HepG2 (cell line): ENCODE measurements at regions not wholly inside any gene's neighbourhood (a gene's known extent, or its start where the extent isn't known, plus 50 kb on each side); places are given as distances from the start of the nearest gene placed in this dataset.

Source experiments
- ATAC-seq: fragments of 200-7000 bp; cut with Tn5 transposase; 3 replicates; pipeline ENCODE4 v1.9.1; 2020; ENCODE audit warnings: mild to moderate bottlenecking, moderate library complexity
- BruUV-seq: library from RNA; stranded (reverse); fragments of 400-500 nt; replicated peaks from 2 replicates; lab custom pipeline; 2021; lab: Mats Ljungman, UMichigan
- CTCF ChIA-PET: fragments of 300-600 bp; formaldehyde crosslinking; extraction: SDS; loops from one replicate; lab custom pipeline; 2021; ENCODE audit warnings: low total read pairs, inconsistent platforms, low intra/inter-chr PET ratio; lab: Yijun Ruan, JAX
- POLR2A ChIA-PET: fragments of 350-600 bp; sonication (Branson Sonifier 250); formaldehyde crosslinking; loops from one replicate; lab custom pipeline; 2020; ENCODE audit warnings: antibody characterized with exemption, inconsistent platforms; lab: Yijun Ruan, JAX
- DNase-seq: peaks from one replicate; pipeline ENCODE4 v3.0.0-alpha.2; 2015; ENCODE audit warnings: low spot score
- FAIRE-seq: peaks from 3 replicates; lab custom pipeline; 2011; peaks lifted over from hg19 to GRCh38; lab: Jason Lieb, UNC
- H2AFZ ChIP-seq: one replicate; pipeline ENCODE4 v1.6.1; 2011; ENCODE audit warnings: low read length, inconsistent platforms
- H3K27ac ChIP-seq: fragments of 300-600 bp; 3 replicates; pipeline ENCODE4 v1.8.0; 2011; ENCODE audit warnings: mixed run types, mild to moderate bottlenecking, mixed read lengths, low read length, inconsistent platforms; ENCODE audit not compliant: insufficient read depth; ENCODE audit errors: extremely low read length
- H3K27me3 ChIP-seq, 2 experiments: fragments of 200-600 bp in 1 of 2; 2 replicates in 1 of 2; 3 replicates in 1 of 2; pipeline versions ENCODE4 v1.6.0 to v1.8.0; 2011; ENCODE audit warnings: low read length in 2 of 2, mild to moderate bottlenecking in 2 of 2, moderate library complexity in 2 of 2, inconsistent platforms in 1 of 2; ENCODE audit not compliant: insufficient read depth in 2 of 2, control insufficient read depth in 1 of 2
- H3K36me3 ChIP-seq, 2 experiments: fragments of 200-600 bp in 1 of 2; replicated peaks in 1 of 2; 2 replicates in 1 of 2; 3 replicates in 1 of 2; pipeline versions ENCODE4 v1.5.1 to v1.8.0; 2011; ENCODE audit warnings: low read length in 2 of 2, inconsistent platforms in 1 of 2; ENCODE audit not compliant: insufficient read depth in 2 of 2, control insufficient read depth in 1 of 2
- H3K4me1 ChIP-seq: 2 replicates; pipeline ENCODE4 v1.5.1; 2012; ENCODE audit warnings: low read length, inconsistent platforms; ENCODE audit not compliant: insufficient read depth
- H3K4me2 ChIP-seq: 2 replicates; pipeline ENCODE4 v1.6.0; 2011; ENCODE audit warnings: low read depth, low read length, inconsistent platforms
- H3K4me3 ChIP-seq, 3 experiments: fragments of 200-600 bp in 1 of 3; sonication (generic), shearing (Covaris generic) in 1 of 3; replicated peaks in 1 of 3; 2 replicates each; pipeline ENCODE4 v1.5.1; 2011 to 2016; ENCODE audit warnings: low read length in 3 of 3, inconsistent platforms in 2 of 3, low read depth in 2 of 3, mild to moderate bottlenecking in 2 of 3, control low read depth in 1 of 3, mixed read lengths in 1 of 3; ENCODE audit not compliant: insufficient read depth in 1 of 3
- H3K79me2 ChIP-seq: one replicate; pipeline ENCODE4 v1.6.1; 2011; ENCODE audit warnings: low read length, inconsistent platforms; ENCODE audit not compliant: insufficient read depth
- H3K9ac ChIP-seq: 2 replicates; pipeline ENCODE4 v1.6.0; 2011; ENCODE audit warnings: mild to moderate bottlenecking, low read depth, low read length, inconsistent platforms; ENCODE audit not compliant: insufficient read depth
- H3K9me3 ChIP-seq: 2 replicates; pipeline ENCODE4 v1.5.1; 2012; ENCODE audit warnings: mild to moderate bottlenecking, low read length
- H4K20me1 ChIP-seq: 2 replicates; pipeline ENCODE4 v1.6.0; 2011; ENCODE audit warnings: inconsistent platforms, mild to moderate bottlenecking, low read length, moderate library complexity; ENCODE audit not compliant: insufficient read depth
- ELF1 ChIP-seq: sonication (generic); formaldehyde crosslinking; IDR thresholded peaks from 2 replicates; pipeline ENCODE4 v1.4.0; 2020; ENCODE audit warnings: missing genetic modification reagents
- HOXA9 ChIP-seq: sonication (generic); formaldehyde crosslinking; IDR thresholded peaks from 2 replicates; pipeline ENCODE4 v1.8.1; 2022; ENCODE audit warnings: missing genetic modification reagents, mild to moderate bottlenecking, moderate library complexity, borderline replicate concordance
- MIER3 ChIP-seq: IDR thresholded peaks from 2 replicates; pipeline ENCODE4 v1.6.1; 2016; ENCODE audit warnings: missing compliant biosample characterization, borderline replicate concordance
- NKX3-1 ChIP-seq: sonication (generic); formaldehyde crosslinking; IDR thresholded peaks from 2 replicates; pipeline ENCODE4 v1.5.0; 2020; ENCODE audit warnings: missing genetic modification reagents
- RELA ChIP-seq: sonication (generic); formaldehyde crosslinking; IDR thresholded peaks from 2 replicates; pipeline ENCODE4 v1.4.0; 2020; ENCODE audit warnings: missing genetic modification reagents
- SOX13 ChIP-seq, 3 experiments: fragments of 450-650 bp in 1 of 3; sonication (generic) in 1 of 3; formaldehyde crosslinking in 1 of 3; IDR thresholded peaks in 2 of 3; conservative IDR thresholded peaks in 1 of 3; 2 replicates each; pipeline versions ENCODE4 v1.5.0 to v1.6.1; 2016 to 2020; ENCODE audit warnings: antibody characterized with exemption in 1 of 3, mild to moderate bottlenecking in 1 of 3, missing compliant biosample characterization in 1 of 3, missing genetic modification reagents in 1 of 3, moderate library complexity in 1 of 3
- SRSF4 ChIP-seq: fragments of 200-400 bp; formaldehyde crosslinking; IDR thresholded peaks from one replicate; pipeline ENCODE4 v1.6.1; 2018; ENCODE audit warnings: mild to moderate bottlenecking, low read depth, low read length, moderate library complexity; ENCODE audit not compliant: poor library complexity, severe bottlenecking
- TSC22D2 ChIP-seq: sonication (generic); formaldehyde crosslinking; IDR thresholded peaks from 2 replicates; pipeline ENCODE4 v1.5.1; 2020; ENCODE audit warnings: missing genetic modification reagents, mild to moderate bottlenecking, borderline replicate concordance
- ZNF281 ChIP-seq: sonication (generic); formaldehyde crosslinking; IDR thresholded peaks from 2 replicates; pipeline ENCODE4 v1.4.0; 2020; ENCODE audit warnings: missing genetic modification reagents, borderline replicate concordance
- ZNF451 ChIP-seq: sonication (generic); formaldehyde crosslinking; IDR thresholded peaks from 2 replicates; pipeline ENCODE4 v1.5.0; 2020; ENCODE audit warnings: mild to moderate bottlenecking, missing genetic modification reagents
- ZNF563 ChIP-seq: sonication (generic); formaldehyde crosslinking; IDR thresholded peaks from 2 replicates; pipeline ENCODE4 v1.8.0; 2022; ENCODE audit warnings: mild to moderate bottlenecking, moderate library complexity, missing genetic modification reagents
- ZNF768 ChIP-seq: sonication (generic); formaldehyde crosslinking; IDR thresholded peaks from 2 replicates; pipeline ENCODE4 v1.4.0; 2020; ENCODE audit warnings: missing genetic modification reagents
- ZNF772 ChIP-seq: sonication (generic); formaldehyde crosslinking; IDR thresholded peaks from 2 replicates; pipeline ENCODE4 v1.5.0; 2020; ENCODE audit warnings: mild to moderate bottlenecking, missing genetic modification reagents
- ZNF879 ChIP-seq: sonication (generic); formaldehyde crosslinking; IDR thresholded peaks from 2 replicates; pipeline ENCODE4 v1.8.1; 2023; ENCODE audit warnings: missing genetic modification reagents
- in situ Hi-C: cut with HindIII; loops from 2 replicates; pipeline ENCODE4 v1.10.0; 2017; ENCODE audit warnings: low pct_unique_long_range_greater_than_20kb; ENCODE audit not compliant: extremely low pct_ligation_motif_present
- intact Hi-C: fragments of 100-400 bp; cut with micrococcal nuclease; formaldehyde crosslinking; loops from one replicate; pipeline ENCODE4 v1.10.0; 2022; ENCODE audit not compliant: unreplicated experiment

- FAIRE-seq: no peak
- POLR2A ChIA-PET: no interaction called here
Observed at GRCh38 chr17:71488851-71489250, 632.0 kb upstream of the SOX9 start.

More at GRCh38 chr17:71488851-71489250, 632.0 kb upstream of the SOX9 start:
- Histone ChIP-seq H3K9ac (no peak overlapping the region), H3K79me2 (no peaks in the 10 kb centered on the region), H3K27me3 (no peaks in the 10 kb centered on the region), H3K4me3 (no peak overlapping the region), H3K4me1 (no peaks in the 10 kb centered on the region), H3K4me2 (no peak overlapping the region), H2AFZ (no peak overlapping the region), H3K9me3 (no peaks in the 10 kb centered on the region), H3K36me3 (no peaks in the 10 kb centered on the region), H3K27ac (no peak overlapping the region), H4K20me1 (no peaks in the 10 kb centered on the region)
- CTCF ChIA-PET: no interaction called here
- no TSS peak for BruUV-seq
- intact Hi-C loops: no loop called here
- no peak for ATAC-seq
- in situ Hi-C loops: no loop called here
- no peak for TF ChIP-seq ZNF879
- no peak for TF ChIP-seq RELA (CRISPR knock-in tag)
- no peak for TF ChIP-seq ELF1 (CRISPR knock-in tag)
- TF ChIP-seq ZNF563 (CRISPR knock-in tag): no peak
- TF ChIP-seq ZNF451: no peak
- TF ChIP-seq MIER3 (CRISPR knock-in tag): no peak
- TF ChIP-seq HOXA9 (CRISPR knock-in tag): no peak
- no peak for TF ChIP-seq ZNF772 (CRISPR knock-in tag)
- TF ChIP-seq SOX13 (IDR thresholded peaks at IDR 0.05): no peak
- TF ChIP-seq SOX13 (CRISPR knock-in tag; conservative IDR thresholded peaks at IDR 0.05 in 1 of 2, IDR thresholded peaks at IDR 0.05 in 1 of 2): no peak
- TF ChIP-seq ZNF768: no peak
- no peak for TF ChIP-seq SRSF4
- no peak for TF ChIP-seq TSC22D2 (CRISPR knock-in tag)
- TF ChIP-seq ZNF281 (CRISPR knock-in tag): no peak
- TF ChIP-seq NKX3-1 (CRISPR knock-in tag): no peak
- no peak for DNase-seq
